Prostate gland (tissue), 2 donors: ENCODE measurements at regions not wholly inside any gene's neighbourhood (a gene's known extent, or its start where the extent isn't known, plus 50 kb on each side); places are given as distances from the start of the nearest gene placed in this dataset.

Experiments
- POLR2A ChIP-seq: fragments of 450-650 bp; IDR thresholded peaks from one replicate; pipeline ENCODE4 v1.6.1; 2016; ENCODE audit warnings: antibody characterized with exemption, mild to moderate bottlenecking
- TF ChIP-seq, protein P1 (sequence below), 4 experiments: fragments of 200-600 bp in 2 of 4; fragments of 450-650 bp in 2 of 4; sonication (generic) in 2 of 4; IDR thresholded peaks; 1 replicate in 3 of 4; 2 replicates in 1 of 4; pipeline ENCODE4 v1.5.1; 2016 to 2019; ENCODE audit warnings: antibody characterized with exemption in 4 of 4, mild to moderate bottlenecking in 2 of 4, moderate library complexity in 2 of 4

DNA sequence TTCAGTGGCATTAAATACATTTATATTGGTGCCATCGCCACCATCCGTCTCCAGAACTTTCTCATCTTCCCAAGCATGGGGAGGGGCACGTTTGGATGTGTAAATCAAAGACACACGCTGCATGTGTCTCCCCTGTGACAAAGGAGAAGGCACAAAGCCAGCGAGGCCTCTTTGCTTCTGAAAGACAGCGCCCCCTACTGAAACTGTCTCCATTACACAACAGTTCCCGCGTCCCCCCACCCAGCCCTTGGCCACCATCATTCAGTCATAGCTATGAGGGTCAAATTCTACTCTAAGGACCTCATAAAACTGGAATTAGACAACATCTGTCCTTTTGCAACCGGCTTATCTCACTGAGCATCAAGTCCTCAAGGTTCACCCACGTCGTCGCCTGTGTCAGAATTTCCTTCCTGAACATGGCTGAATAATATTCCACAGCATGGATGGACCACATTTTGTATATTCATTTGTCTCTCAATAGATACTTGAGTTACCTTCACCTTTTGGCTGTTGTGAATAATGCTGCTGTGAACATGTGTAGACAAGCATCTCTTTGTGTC lies 64.8 kb downstream of the IGF2 start:
- TF ChIP-seq, protein P1, sequence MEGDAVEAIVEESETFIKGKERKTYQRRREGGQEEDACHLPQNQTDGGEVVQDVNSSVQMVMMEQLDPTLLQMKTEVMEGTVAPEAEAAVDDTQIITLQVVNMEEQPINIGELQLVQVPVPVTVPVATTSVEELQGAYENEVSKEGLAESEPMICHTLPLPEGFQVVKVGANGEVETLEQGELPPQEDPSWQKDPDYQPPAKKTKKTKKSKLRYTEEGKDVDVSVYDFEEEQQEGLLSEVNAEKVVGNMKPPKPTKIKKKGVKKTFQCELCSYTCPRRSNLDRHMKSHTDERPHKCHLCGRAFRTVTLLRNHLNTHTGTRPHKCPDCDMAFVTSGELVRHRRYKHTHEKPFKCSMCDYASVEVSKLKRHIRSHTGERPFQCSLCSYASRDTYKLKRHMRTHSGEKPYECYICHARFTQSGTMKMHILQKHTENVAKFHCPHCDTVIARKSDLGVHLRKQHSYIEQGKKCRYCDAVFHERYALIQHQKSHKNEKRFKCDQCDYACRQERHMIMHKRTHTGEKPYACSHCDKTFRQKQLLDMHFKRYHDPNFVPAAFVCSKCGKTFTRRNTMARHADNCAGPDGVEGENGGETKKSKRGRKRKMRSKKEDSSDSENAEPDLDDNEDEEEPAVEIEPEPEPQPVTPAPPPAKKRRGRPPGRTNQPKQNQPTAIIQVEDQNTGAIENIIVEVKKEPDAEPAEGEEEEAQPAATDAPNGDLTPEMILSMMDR (IDR thresholded peaks at IDR 0.05), result no peak
- no peak for TF ChIP-seq POLR2A
